Neural cell (in vitro differentiated cells): ENCODE measurements at regions not wholly inside any gene's neighbourhood (a gene's known extent, or its start where the extent isn't known, plus 50 kb on each side); places are given as distances from the start of the nearest gene placed in this dataset.

Experiments
- H2AFZ ChIP-seq: fragments of 200-600, 300-800 bp; sonication (generic), shearing (Covaris generic); 2 replicates; pipeline ENCODE4 v1.6.0; 2014; ENCODE audit warnings: low read depth, mild to moderate bottlenecking, antibody characterized with exemption, low read length, moderate library complexity
- H3F3A ChIP-seq: fragments of 200-600 bp; shearing (Covaris generic); 2 replicates; pipeline ENCODE4 v1.6.1; 2016; ENCODE audit warnings: mild to moderate bottlenecking, moderate library complexity, mixed read lengths, antibody characterized with exemption, low read length; ENCODE audit not compliant: insufficient read depth, poor library complexity, severe bottlenecking
- H3K27ac ChIP-seq: fragments of 200-600, 300-800 bp; sonication (generic), shearing (Covaris generic); 2 replicates; pipeline ENCODE4 v1.5.1; 2014; ENCODE audit warnings: mild to moderate bottlenecking, low read length, moderate library complexity
- H3K27me3 ChIP-seq: fragments of 300-800, 200-600 bp; sonication (generic), shearing (Covaris generic); 2 replicates; pipeline ENCODE4 v1.6.0; 2014; ENCODE audit warnings: mild to moderate bottlenecking, low read depth, low read length, moderate library complexity; ENCODE audit not compliant: insufficient read depth
- H3K36me3 ChIP-seq: fragments of 300-800, 200-600 bp; sonication (generic), shearing (Covaris generic); 2 replicates; pipeline ENCODE4 v1.5.1; 2014; ENCODE audit warnings: mild to moderate bottlenecking, antibody characterized with exemption, low read length, moderate library complexity; ENCODE audit not compliant: insufficient read depth
- H3K4me2 ChIP-seq: fragments of 300-800, 200-600 bp; sonication (generic), shearing (Covaris generic); 2 replicates; pipeline ENCODE4 v1.6.0; 2014; ENCODE audit warnings: mild to moderate bottlenecking, low read length
- H3K4me3 ChIP-seq: fragments of 300-800, 200-600 bp; sonication (generic), shearing (Covaris generic); 2 replicates; pipeline ENCODE4 v1.5.1; 2014; ENCODE audit warnings: mild to moderate bottlenecking, low read length, moderate library complexity
- H3K79me2 ChIP-seq: fragments of 200-600 bp; shearing (Covaris generic); replicated peaks from 2 replicates; pipeline ENCODE4 v1.6.0; 2014; ENCODE audit warnings: mild to moderate bottlenecking, low read length, moderate library complexity; ENCODE audit not compliant: insufficient read depth
- H3K9ac ChIP-seq: fragments of 300-800, 200-600 bp; sonication (generic), shearing (Covaris generic); 2 replicates; pipeline ENCODE4 v1.6.1; 2016; ENCODE audit warnings: mild to moderate bottlenecking, low read length, mixed read lengths
- H3K9me2 ChIP-seq: fragments of 200-600 bp; shearing (Covaris generic); 2 replicates; pipeline ENCODE4 v1.6.1; 2016; ENCODE audit warnings: mild to moderate bottlenecking, low read length, mixed read lengths; ENCODE audit not compliant: insufficient read depth
- H3K9me3 ChIP-seq: fragments of 200-600, 300-800 bp; sonication (generic), shearing (Covaris generic); 2 replicates; pipeline ENCODE4 v1.6.1; 2016; ENCODE audit warnings: mild to moderate bottlenecking, mixed run types, low read length, moderate library complexity, mixed read lengths
- H4K20me1 ChIP-seq: fragments of 200-600 bp; shearing (Covaris generic); 2 replicates; pipeline ENCODE4 v1.6.1; 2016; ENCODE audit warnings: mild to moderate bottlenecking, mixed run types; ENCODE audit not compliant: insufficient read depth
- EP300 ChIP-seq: fragments of 450-650 bp; conservative IDR thresholded peaks from 2 replicates; pipeline ENCODE4 v1.6.1; 2014; ENCODE audit warnings: antibody characterized with exemption, mild to moderate bottlenecking, moderate library complexity; ENCODE audit not compliant: poor library complexity, severe bottlenecking
- EZH2 ChIP-seq: fragments of 200-600, 300-800 bp; shearing (Covaris generic), sonication (generic); IDR thresholded peaks from 2 replicates; pipeline ENCODE4 v1.6.1; 2014; ENCODE audit warnings: antibody characterized with exemption, low read length, borderline replicate concordance, mild to moderate bottlenecking; ENCODE audit not compliant: insufficient read depth, poor library complexity, severe bottlenecking
- MXI1 ChIP-seq: fragments of 450-650 bp; conservative IDR thresholded peaks from 2 replicates; pipeline ENCODE4 v1.6.1; 2014; ENCODE audit warnings: antibody characterized with exemption, mild to moderate bottlenecking; ENCODE audit not compliant: poor library complexity, severe bottlenecking
- POLR2AphosphoS5 ChIP-seq: IDR thresholded peaks from 2 replicates; pipeline ENCODE4 v1.6.1; 2012
- RAD21 ChIP-seq: fragments of 450-650 bp; conservative IDR thresholded peaks from 2 replicates; pipeline ENCODE4 v1.6.1; 2014; ENCODE audit warnings: antibody characterized with exemption, mild to moderate bottlenecking, moderate library complexity
- SMC3 ChIP-seq: fragments of 450-650 bp; conservative IDR thresholded peaks from 2 replicates; pipeline ENCODE4 v1.6.1; 2014; ENCODE audit warnings: antibody characterized with exemption, mild to moderate bottlenecking, moderate library complexity; ENCODE audit not compliant: poor library complexity
- TAF1 ChIP-seq: IDR thresholded peaks from 2 replicates; pipeline ENCODE4 v1.6.1; 2012; ENCODE audit warnings: low read depth
- TF ChIP-seq, protein P1 (sequence below): fragments of 450-650 bp; IDR thresholded peaks from 2 replicates; pipeline ENCODE4 v1.5.1; 2014; ENCODE audit warnings: antibody characterized with exemption, mild to moderate bottlenecking, moderate library complexity; ENCODE audit not compliant: poor library complexity, severe bottlenecking
- TF ChIP-seq, protein P2 (sequence below): IDR thresholded peaks from 2 replicates; pipeline ENCODE4 v1.6.1; 2012; ENCODE audit warnings: borderline replicate concordance

DNA sequence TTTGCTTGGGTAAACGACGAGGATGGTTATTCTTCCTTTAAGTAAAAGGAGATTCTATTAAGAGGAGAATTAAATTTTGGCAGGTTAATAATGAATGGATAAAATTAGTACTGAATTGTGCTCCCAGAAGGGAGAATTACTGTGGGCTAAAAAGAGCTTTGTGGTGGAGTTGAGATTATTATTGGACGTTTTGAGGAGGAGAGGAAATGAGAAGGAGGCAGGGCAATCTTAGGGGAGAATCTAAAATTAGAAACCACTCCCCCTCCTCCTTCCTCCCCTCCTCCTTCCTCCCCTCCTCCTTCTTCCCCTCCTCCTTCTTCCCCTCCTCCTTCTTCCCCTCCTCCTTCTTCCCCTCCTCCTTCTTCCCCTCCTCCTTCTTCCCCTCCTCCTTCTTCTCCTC is 331.8 kb downstream of the PRL start:
- H3F3A ChIP-seq, result no peaks in the 10 kb centered on the region
- no peaks in the 10 kb centered on the region for H3K9me3 ChIP-seq
- H3K79me2 ChIP-seq, result peaks cover 6% of the 10 kb centered on the region
- no peaks in the 10 kb centered on the region for H4K20me1 ChIP-seq
- no peak overlapping the region for H3K4me2 ChIP-seq
- H3K27me3 ChIP-seq, result no peaks in the 10 kb centered on the region
- H3K27ac ChIP-seq, result no peak overlapping the region
- no peaks in the 10 kb centered on the region for H3K36me3 ChIP-seq
- no peaks in the 10 kb centered on the region for H3K9me2 ChIP-seq
- TF ChIP-seq RAD21 (no peak), MXI1 (no peak), EZH2 (no peak), EP300 (no peak), POLR2AphosphoS5 (no peak), TAF1 (no peak), SMC3 (no peak)
- TF ChIP-seq, protein P1, sequence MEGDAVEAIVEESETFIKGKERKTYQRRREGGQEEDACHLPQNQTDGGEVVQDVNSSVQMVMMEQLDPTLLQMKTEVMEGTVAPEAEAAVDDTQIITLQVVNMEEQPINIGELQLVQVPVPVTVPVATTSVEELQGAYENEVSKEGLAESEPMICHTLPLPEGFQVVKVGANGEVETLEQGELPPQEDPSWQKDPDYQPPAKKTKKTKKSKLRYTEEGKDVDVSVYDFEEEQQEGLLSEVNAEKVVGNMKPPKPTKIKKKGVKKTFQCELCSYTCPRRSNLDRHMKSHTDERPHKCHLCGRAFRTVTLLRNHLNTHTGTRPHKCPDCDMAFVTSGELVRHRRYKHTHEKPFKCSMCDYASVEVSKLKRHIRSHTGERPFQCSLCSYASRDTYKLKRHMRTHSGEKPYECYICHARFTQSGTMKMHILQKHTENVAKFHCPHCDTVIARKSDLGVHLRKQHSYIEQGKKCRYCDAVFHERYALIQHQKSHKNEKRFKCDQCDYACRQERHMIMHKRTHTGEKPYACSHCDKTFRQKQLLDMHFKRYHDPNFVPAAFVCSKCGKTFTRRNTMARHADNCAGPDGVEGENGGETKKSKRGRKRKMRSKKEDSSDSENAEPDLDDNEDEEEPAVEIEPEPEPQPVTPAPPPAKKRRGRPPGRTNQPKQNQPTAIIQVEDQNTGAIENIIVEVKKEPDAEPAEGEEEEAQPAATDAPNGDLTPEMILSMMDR, result no peak
- TF ChIP-seq, protein P2, sequence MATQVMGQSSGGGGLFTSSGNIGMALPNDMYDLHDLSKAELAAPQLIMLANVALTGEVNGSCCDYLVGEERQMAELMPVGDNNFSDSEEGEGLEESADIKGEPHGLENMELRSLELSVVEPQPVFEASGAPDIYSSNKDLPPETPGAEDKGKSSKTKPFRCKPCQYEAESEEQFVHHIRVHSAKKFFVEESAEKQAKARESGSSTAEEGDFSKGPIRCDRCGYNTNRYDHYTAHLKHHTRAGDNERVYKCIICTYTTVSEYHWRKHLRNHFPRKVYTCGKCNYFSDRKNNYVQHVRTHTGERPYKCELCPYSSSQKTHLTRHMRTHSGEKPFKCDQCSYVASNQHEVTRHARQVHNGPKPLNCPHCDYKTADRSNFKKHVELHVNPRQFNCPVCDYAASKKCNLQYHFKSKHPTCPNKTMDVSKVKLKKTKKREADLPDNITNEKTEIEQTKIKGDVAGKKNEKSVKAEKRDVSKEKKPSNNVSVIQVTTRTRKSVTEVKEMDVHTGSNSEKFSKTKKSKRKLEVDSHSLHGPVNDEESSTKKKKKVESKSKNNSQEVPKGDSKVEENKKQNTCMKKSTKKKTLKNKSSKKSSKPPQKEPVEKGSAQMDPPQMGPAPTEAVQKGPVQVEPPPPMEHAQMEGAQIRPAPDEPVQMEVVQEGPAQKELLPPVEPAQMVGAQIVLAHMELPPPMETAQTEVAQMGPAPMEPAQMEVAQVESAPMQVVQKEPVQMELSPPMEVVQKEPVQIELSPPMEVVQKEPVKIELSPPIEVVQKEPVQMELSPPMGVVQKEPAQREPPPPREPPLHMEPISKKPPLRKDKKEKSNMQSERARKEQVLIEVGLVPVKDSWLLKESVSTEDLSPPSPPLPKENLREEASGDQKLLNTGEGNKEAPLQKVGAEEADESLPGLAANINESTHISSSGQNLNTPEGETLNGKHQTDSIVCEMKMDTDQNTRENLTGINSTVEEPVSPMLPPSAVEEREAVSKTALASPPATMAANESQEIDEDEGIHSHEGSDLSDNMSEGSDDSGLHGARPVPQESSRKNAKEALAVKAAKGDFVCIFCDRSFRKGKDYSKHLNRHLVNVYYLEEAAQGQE, result no peak
- H3K4me3 ChIP-seq, result no peak overlapping the region
- H2AFZ ChIP-seq, result no peak overlapping the region
- no peak overlapping the region for H3K9ac ChIP-seq

DNA sequence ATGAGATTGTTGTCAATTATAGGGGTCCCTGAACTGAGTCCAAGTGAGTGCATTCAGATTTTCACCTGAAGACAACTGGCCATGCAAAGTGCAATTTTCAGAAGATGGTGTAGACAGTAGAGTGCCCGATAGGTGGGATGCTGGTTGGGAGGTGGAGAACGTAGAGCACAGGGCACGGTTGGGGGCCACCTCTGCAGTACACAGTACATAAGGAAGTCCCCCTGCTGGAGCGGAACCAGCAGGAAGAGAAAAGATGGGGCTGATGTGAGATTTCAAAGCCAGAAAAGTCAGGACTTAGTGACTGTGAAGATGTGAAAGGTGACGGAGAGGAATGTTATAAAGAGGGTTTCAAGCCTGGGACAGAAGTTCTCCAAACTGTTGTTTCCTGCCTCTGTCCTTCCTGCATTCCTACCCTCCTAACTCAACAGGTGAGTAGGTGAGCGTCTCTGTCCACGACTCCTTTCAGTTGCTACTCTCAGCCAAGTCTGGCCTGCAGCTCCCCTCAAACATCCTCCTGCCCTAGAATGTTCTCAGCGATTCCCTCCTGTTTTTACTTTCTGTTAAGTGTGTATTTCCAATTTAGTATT is 330.8 kb downstream of the PRL start:
- Histone ChIP-seq H2AFZ (no peak overlapping the region), H3F3A (no peaks in the 10 kb centered on the region), H3K27me3 (no peaks in the 10 kb centered on the region), H3K9me3 (no peaks in the 10 kb centered on the region), H3K36me3 (no peaks in the 10 kb centered on the region), H4K20me1 (no peaks in the 10 kb centered on the region), H3K79me2 (peaks cover 6% of the 10 kb centered on the region), H3K4me2 (no peak overlapping the region), H3K27ac (no peak overlapping the region), H3K4me3 (no peak overlapping the region), H3K9me2 (no peaks in the 10 kb centered on the region), H3K9ac (no peak overlapping the region)
- no peak for TF ChIP-seq RAD21
- no peak for TF ChIP-seq POLR2AphosphoS5
- TF ChIP-seq MXI1, result no peak
- TF ChIP-seq, protein P1, result no peak
- TF ChIP-seq EZH2, result no peak
- TF ChIP-seq SMC3, result no peak
- TF ChIP-seq, protein P2, result no peak
- TF ChIP-seq EP300, result no peak
- no peak for TF ChIP-seq TAF1
